T-helper 22 cell (primary cell): ENCODE measurements at regions not wholly inside any gene's neighbourhood (a gene's known extent, or its start where the extent isn't known, plus 50 kb on each side); places are given as distances from the start of the nearest gene placed in this dataset.

ENCODE experiments used
- DNase-seq: peaks from one replicate; pipeline ENCODE4 v3.0.0-alpha.2; 2020; ENCODE audit warnings: low read depth

- no peak for DNase-seq
Observed at GRCh38 chr3:182692021-182692420, 101.3 kb upstream of the ATP11B start.

- no peak for DNase-seq
Observed at GRCh38 chr3:182692695-182693094, 100.6 kb upstream of the ATP11B start.

GRCh38 chr3:182693723-182694122 lies 99.6 kb upstream of the ATP11B start:
- DNase-seq, result no peak

- no peak for DNase-seq
Observed at GRCh38 chr3:182696916-182697315, 96.4 kb upstream of the ATP11B start.

GRCh38 chr3:182697345-182697919 lies 95.9 kb upstream of the ATP11B start:
- no peak for DNase-seq

- DNase-seq, result no peak
Observed at GRCh38 chr3:182698078-182698477, 95.2 kb upstream of the ATP11B start.

- DNase-seq, result no peak
Observed at GRCh38 chr3:182699550-182700170, 93.6 kb upstream of the ATP11B start.

GRCh38 chr3:182702216-182702615 lies 91.1 kb upstream of the ATP11B start:
- DNase-seq, result no peak

- DNase-seq, result no peak
Observed at GRCh38 chr3:182703233-182703632, 90.1 kb upstream of the ATP11B start.

- no peak for DNase-seq
Observed at GRCh38 chr3:182704926-182705325, 88.4 kb upstream of the ATP11B start.

GRCh38 chr3:182708810-182709209 lies 84.5 kb upstream of the ATP11B start:
- no peak for DNase-seq

- DNase-seq, result no peak
Observed at GRCh38 chr3:182709306-182709705, 84.0 kb upstream of the ATP11B start.

GRCh38 chr3:182710557-182711157 lies 82.6 kb upstream of the ATP11B start:
- DNase-seq, result no peak

- no peak for DNase-seq
Observed at GRCh38 chr3:182711261-182711683, 82.0 kb upstream of the ATP11B start.

GRCh38 chr3:182711853-182712252 lies 81.5 kb upstream of the ATP11B start:
- no peak for DNase-seq

- no peak for DNase-seq
Observed at GRCh38 chr3:182713111-182713510, 80.2 kb upstream of the ATP11B start.

- DNase-seq, result no peak
Observed at GRCh38 chr3:182713743-182714517, 79.4 kb upstream of the ATP11B start.

GRCh38 chr3:182715006-182715405 lies 78.3 kb upstream of the ATP11B start:
- no peak for DNase-seq

GRCh38 chr3:182716114-182716688 lies 77.1 kb upstream of the ATP11B start:
- no peak for DNase-seq

GRCh38 chr3:182717216-182717615 lies 76.1 kb upstream of the ATP11B start:
- DNase-seq, result no peak

GRCh38 chr3:182722907-182723306 lies 70.4 kb upstream of the ATP11B start:
- DNase-seq, result no peak

GRCh38 chr3:182723596-182723995 lies 69.7 kb upstream of the ATP11B start:
- DNase-seq, result no peak
